ENCODE measurements at regions not wholly inside any gene's neighbourhood (a gene's known extent, or its start where the extent isn't known, plus 50 kb on each side); places are given as distances from the start of the nearest gene placed in this dataset.

- TF ChIP-seq ZMIZ1 (IDR thresholded peaks at IDR 0.05; ENCODE audit: low read depth in 2 of 2, low read length in 2 of 2) (peak in 1 of 2 experiments; percentile 51; a peak in 1 of 4 replicates), MYC (IDR thresholded peaks at IDR 0.05; ENCODE audit: low read depth, low read length) (peak; percentile 49; the same call in 1 of the 2 replicates), MYC (CRISPR knock-in tag; IDR thresholded peaks at IDR 0.05; ENCODE audit: borderline replicate concordance, low read depth) (no peak), ZNF134 (CRISPR knock-in tag; conservative IDR thresholded peaks at IDR 0.05) (0 out of 2 replicates have a peak, but pooled peaks have one; percentile 49), SMC3 (conservative IDR thresholded peaks at IDR 0.05; ENCODE audit: insufficient read depth, low read depth, low read length) (peak; percentile 96), VEZF1 (CRISPR knock-in tag; IDR thresholded peaks at IDR 0.05) (no peak), CTCF (IDR thresholded peaks at IDR 0.05 in 2 of 3, conservative IDR thresholded peaks at IDR 0.05 in 1 of 3; ENCODE audit: insufficient read depth in 2 of 3, low read depth in 1 of 3, low read length in 3 of 3) (peak in 1 of 3 experiments; percentile 99; a peak in 2 of 6 replicates), C11orf30 (IDR thresholded peaks at IDR 0.05; ENCODE audit: low read depth) (peak; percentile 19; the same call in 1 of the 2 replicates), ELF4 (CRISPR knock-in tag; IDR thresholded peaks at IDR 0.05) (no peak), NRF1 (conservative IDR thresholded peaks at IDR 0.05 in 1 of 2, IDR thresholded peaks at IDR 0.05 in 1 of 2) (peak; percentile 58 to 62; a peak in 3 of 4 replicates), POLR3G (IDR thresholded peaks at IDR 0.05; ENCODE audit: extremely low read depth, insufficient read length, insufficient replicate concordance) (no peak), NR0B1 (IDR thresholded peaks at IDR 0.05; ENCODE audit: partially characterized antibody) (no peak), SMAD1 (IDR thresholded peaks at IDR 0.05; ENCODE audit: low read depth, low read length, partially characterized antibody) (no peak), ZBTB11 (CRISPR knock-in tag; IDR thresholded peaks at IDR 0.05) (0 out of 6 replicates have a peak, but pooled peaks of 1 of the 3 experiments have one; percentile 35)
These were observed 85.9 kb downstream of the ZNF280B start (continued) for GRCh38 chr22:22422629-22423112.
